HepG2 (cell line): ENCODE measurements at regions not wholly inside any gene's neighbourhood (a gene's known extent, or its start where the extent isn't known, plus 50 kb on each side); places are given as distances from the start of the nearest gene placed in this dataset.

ENCODE experiments used
- ATAC-seq: fragments of 200-7000 bp; cut with Tn5 transposase; 3 replicates; pipeline ENCODE4 v1.9.1; 2020; ENCODE audit warnings: mild to moderate bottlenecking, moderate library complexity
- BruUV-seq: library from RNA; stranded (reverse); fragments of 400-500 nt; replicated peaks from 2 replicates; lab custom pipeline; 2021; lab: Mats Ljungman, UMichigan
- CTCF ChIA-PET: fragments of 300-600 bp; formaldehyde crosslinking; extraction: SDS; loops from one replicate; lab custom pipeline; 2021; ENCODE audit warnings: low total read pairs, inconsistent platforms, low intra/inter-chr PET ratio; lab: Yijun Ruan, JAX
- POLR2A ChIA-PET: fragments of 350-600 bp; sonication (Branson Sonifier 250); formaldehyde crosslinking; loops from one replicate; lab custom pipeline; 2020; ENCODE audit warnings: antibody characterized with exemption, inconsistent platforms; lab: Yijun Ruan, JAX
- DNase-seq: peaks from one replicate; pipeline ENCODE4 v3.0.0-alpha.2; 2015; ENCODE audit warnings: low spot score
- FAIRE-seq: peaks from 3 replicates; lab custom pipeline; 2011; peaks lifted over from hg19 to GRCh38; lab: Jason Lieb, UNC
- H2AFZ ChIP-seq: one replicate; pipeline ENCODE4 v1.6.1; 2011; ENCODE audit warnings: low read length, inconsistent platforms
- H3K27ac ChIP-seq: fragments of 300-600 bp; 3 replicates; pipeline ENCODE4 v1.8.0; 2011; ENCODE audit warnings: mixed run types, mild to moderate bottlenecking, mixed read lengths, low read length, inconsistent platforms; ENCODE audit not compliant: insufficient read depth; ENCODE audit errors: extremely low read length
- H3K27me3 ChIP-seq, 2 experiments: fragments of 200-600 bp in 1 of 2; 2 replicates in 1 of 2; 3 replicates in 1 of 2; pipeline versions ENCODE4 v1.6.0 to v1.8.0; 2011; ENCODE audit warnings: low read length in 2 of 2, mild to moderate bottlenecking in 2 of 2, moderate library complexity in 2 of 2, inconsistent platforms in 1 of 2; ENCODE audit not compliant: insufficient read depth in 2 of 2, control insufficient read depth in 1 of 2
- H3K36me3 ChIP-seq, 2 experiments: fragments of 200-600 bp in 1 of 2; replicated peaks in 1 of 2; 2 replicates in 1 of 2; 3 replicates in 1 of 2; pipeline versions ENCODE4 v1.5.1 to v1.8.0; 2011; ENCODE audit warnings: low read length in 2 of 2, inconsistent platforms in 1 of 2; ENCODE audit not compliant: insufficient read depth in 2 of 2, control insufficient read depth in 1 of 2
- H3K4me1 ChIP-seq: 2 replicates; pipeline ENCODE4 v1.5.1; 2012; ENCODE audit warnings: low read length, inconsistent platforms; ENCODE audit not compliant: insufficient read depth
- H3K4me2 ChIP-seq: 2 replicates; pipeline ENCODE4 v1.6.0; 2011; ENCODE audit warnings: low read depth, low read length, inconsistent platforms
- H3K4me3 ChIP-seq, 3 experiments: fragments of 200-600 bp in 1 of 3; sonication (generic), shearing (Covaris generic) in 1 of 3; replicated peaks in 1 of 3; 2 replicates each; pipeline ENCODE4 v1.5.1; 2011 to 2016; ENCODE audit warnings: low read length in 3 of 3, inconsistent platforms in 2 of 3, low read depth in 2 of 3, mild to moderate bottlenecking in 2 of 3, control low read depth in 1 of 3, mixed read lengths in 1 of 3; ENCODE audit not compliant: insufficient read depth in 1 of 3
- H3K79me2 ChIP-seq: one replicate; pipeline ENCODE4 v1.6.1; 2011; ENCODE audit warnings: low read length, inconsistent platforms; ENCODE audit not compliant: insufficient read depth
- H3K9ac ChIP-seq: 2 replicates; pipeline ENCODE4 v1.6.0; 2011; ENCODE audit warnings: mild to moderate bottlenecking, low read depth, low read length, inconsistent platforms; ENCODE audit not compliant: insufficient read depth
- H3K9me3 ChIP-seq: 2 replicates; pipeline ENCODE4 v1.5.1; 2012; ENCODE audit warnings: mild to moderate bottlenecking, low read length
- H4K20me1 ChIP-seq: 2 replicates; pipeline ENCODE4 v1.6.0; 2011; ENCODE audit warnings: inconsistent platforms, mild to moderate bottlenecking, low read length, moderate library complexity; ENCODE audit not compliant: insufficient read depth
- ARHGAP35 ChIP-seq: sonication (generic); formaldehyde crosslinking; IDR thresholded peaks from 2 replicates; pipeline ENCODE4 v1.9.0; 2022; ENCODE audit warnings: mild to moderate bottlenecking, inconsistent platforms, moderate library complexity, missing genetic modification reagents, borderline replicate concordance
- CREB1 ChIP-seq, 2 experiments: fragments of 450-650 bp in 1 of 2; IDR thresholded peaks; 2 replicates each; pipeline ENCODE4 v1.6.1; 2016 to 2017; ENCODE audit warnings: control low read depth in 1 of 2, mild to moderate bottlenecking in 1 of 2, missing compliant biosample characterization in 1 of 2, missing genetic modification characterization in 1 of 2
- ETV5 ChIP-seq: IDR thresholded peaks from 2 replicates; pipeline ENCODE4 v1.6.1; 2018; ENCODE audit warnings: missing biosample characterization, missing genetic modification reagents, inconsistent platforms, borderline replicate concordance
- FOXC1 ChIP-seq: sonication (generic); formaldehyde crosslinking; IDR thresholded peaks from 2 replicates; pipeline ENCODE4 v1.8.0; 2022; ENCODE audit warnings: mild to moderate bottlenecking, missing genetic modification reagents, borderline replicate concordance
- HHEX ChIP-seq: IDR thresholded peaks from 2 replicates; pipeline ENCODE4 v1.6.1; 2016; ENCODE audit warnings: control low read depth
- JUN ChIP-seq: sonication (generic); formaldehyde crosslinking; IDR thresholded peaks from 2 replicates; pipeline ENCODE4 v1.4.0; 2020; ENCODE audit warnings: mild to moderate bottlenecking, missing genetic modification reagents
- KLF13 ChIP-seq: sonication (generic); formaldehyde crosslinking; IDR thresholded peaks from 2 replicates; pipeline ENCODE4 v1.4.0; 2020; ENCODE audit warnings: mild to moderate bottlenecking, missing genetic modification reagents
- MIER3 ChIP-seq: IDR thresholded peaks from 2 replicates; pipeline ENCODE4 v1.6.1; 2016; ENCODE audit warnings: missing compliant biosample characterization, borderline replicate concordance
- ONECUT2 ChIP-seq: sonication (generic); formaldehyde crosslinking; IDR thresholded peaks from 2 replicates; pipeline ENCODE4 v1.4.0; 2020; ENCODE audit warnings: missing genetic modification reagents
- PAWR ChIP-seq: sonication (generic); formaldehyde crosslinking; IDR thresholded peaks from 2 replicates; pipeline ENCODE4 v1.4.0; 2020; ENCODE audit warnings: missing genetic modification reagents, mild to moderate bottlenecking, borderline replicate concordance
- RNF2 ChIP-seq: fragments of 450-650 bp; conservative IDR thresholded peaks from 2 replicates; pipeline ENCODE4 v1.6.1; 2016; ENCODE audit warnings: low read depth
- SMC3 ChIP-seq: IDR thresholded peaks from 2 replicates; pipeline ENCODE4 v1.6.1; 2011; ENCODE audit warnings: low read length, improper control_type of control experiment
- STAG1 ChIP-seq: sonication (generic); formaldehyde crosslinking; IDR thresholded peaks from 2 replicates; pipeline ENCODE4 v1.4.0; 2020; ENCODE audit warnings: missing genetic modification reagents
- YEATS4 ChIP-seq: sonication (generic); formaldehyde crosslinking; IDR thresholded peaks from 2 replicates; pipeline ENCODE4 v1.4.0; 2020; ENCODE audit warnings: missing genetic modification reagents, borderline replicate concordance
- ZNF101 ChIP-seq: sonication (generic); formaldehyde crosslinking; IDR thresholded peaks from 2 replicates; pipeline ENCODE4 v1.4.0; 2020; ENCODE audit warnings: mild to moderate bottlenecking, low read depth, missing genetic modification reagents, borderline replicate concordance
- ZNF646 ChIP-seq: sonication (generic); formaldehyde crosslinking; IDR thresholded peaks from 2 replicates; pipeline ENCODE4 v1.9.0; 2021; ENCODE audit warnings: mild to moderate bottlenecking, missing genetic modification reagents
- ZNF746 ChIP-seq: sonication (generic); formaldehyde crosslinking; IDR thresholded peaks from 2 replicates; pipeline ENCODE4 v1.8.0; 2022; ENCODE audit warnings: mild to moderate bottlenecking, missing genetic modification reagents
- WGBS: methylation state at CpG from one replicate; pipeline ENCODE4 v1.1.6; 2017; ENCODE audit warnings: low lambda C conversion rate; 5-methylcytosine and 5-hydroxymethylcytosine counted together
- in situ Hi-C: cut with HindIII; loops from 2 replicates; pipeline ENCODE4 v1.10.0; 2017; ENCODE audit warnings: low pct_unique_long_range_greater_than_20kb; ENCODE audit not compliant: extremely low pct_ligation_motif_present
- intact Hi-C: fragments of 100-400 bp; cut with micrococcal nuclease; formaldehyde crosslinking; loops from one replicate; pipeline ENCODE4 v1.10.0; 2022; ENCODE audit not compliant: unreplicated experiment

GRCh38 chr12:89051065-89051677 is 301.1 kb downstream of the DUSP6 start:
- ChIA-PET POLR2A (no interaction called here), CTCF (interaction anchor here (1.1 to 2.4 kb wide), 6 partner anchors 370 to 479 kb away, joined by 4 to 37 read pairs (median 5); partner anchors contain the start of gene GALNT4)
- H3K9ac ChIP-seq: no peak overlapping the region
- in situ Hi-C loops (loop anchor here (10.0 to 25.0 kb wide), 2 partner anchors 286 to 474 kb away; partner anchors contain the start of genes GALNT4 and POC1B), intact Hi-C loops (loop anchor here (1.0 to 2.0 kb wide), 4 partner anchors 34 to 473 kb away; partner anchors contain the start of gene GALNT4)
- BruUV-seq: no TSS peak
- no peak overlapping the region for H3K27ac ChIP-seq
- H4K20me1 ChIP-seq: no peaks in the 10 kb centered on the region
- no peaks in the 10 kb centered on the region for H3K36me3 ChIP-seq
- peak; percentile 38 for DNase-seq
- peaks cover 10% of the 10 kb centered on the region for H3K9me3 ChIP-seq
- H3K4me3 ChIP-seq: no peak overlapping the region
- no peaks in the 10 kb centered on the region for H3K27me3 ChIP-seq
- H2AFZ ChIP-seq: no peak overlapping the region
- H3K4me2 ChIP-seq: no peak overlapping the region
- H3K4me1 ChIP-seq: no peaks in the 10 kb centered on the region
- H3K79me2 ChIP-seq: no peaks in the 10 kb centered on the region
- ATAC-seq: peak; percentile 69
- 2% methylated on average over 2 of the region's 2 CpGs for WGBS
- peak; percentile 83 for FAIRE-seq
- no peak for TF ChIP-seq ZNF746 (CRISPR knock-in tag)
- TF ChIP-seq ZNF101 (CRISPR knock-in tag): no peak
- no peak for TF ChIP-seq ETV5 (CRISPR knock-in tag)
- TF ChIP-seq FOXC1: no peak
- no peak for TF ChIP-seq MIER3 (CRISPR knock-in tag)
- peak; percentile 89 for TF ChIP-seq SMC3
- no peak for TF ChIP-seq HHEX (CRISPR knock-in tag)
- TF ChIP-seq CREB1 (IDR thresholded peaks at IDR 0.05): no peak
- no peak for TF ChIP-seq CREB1 (CRISPR knock-in tag; IDR thresholded peaks at IDR 0.05)
- no peak for TF ChIP-seq PAWR
- no peak for TF ChIP-seq ARHGAP35 (CRISPR knock-in tag)
- no peak for TF ChIP-seq JUN (CRISPR knock-in tag)
- no peak for TF ChIP-seq ONECUT2 (CRISPR knock-in tag)
- TF ChIP-seq RNF2: no peak
- TF ChIP-seq KLF13 (CRISPR knock-in tag): no peak
- no peak for TF ChIP-seq ZNF646 (CRISPR knock-in tag)
- TF ChIP-seq YEATS4: no peak
- peak; percentile 95 for TF ChIP-seq STAG1 (CRISPR knock-in tag)
